ENCODE measurements at regions not wholly inside any gene's neighbourhood (a gene's known extent, or its start where the extent isn't known, plus 50 kb on each side); places are given as distances from the start of the nearest gene placed in this dataset.

DNA sequence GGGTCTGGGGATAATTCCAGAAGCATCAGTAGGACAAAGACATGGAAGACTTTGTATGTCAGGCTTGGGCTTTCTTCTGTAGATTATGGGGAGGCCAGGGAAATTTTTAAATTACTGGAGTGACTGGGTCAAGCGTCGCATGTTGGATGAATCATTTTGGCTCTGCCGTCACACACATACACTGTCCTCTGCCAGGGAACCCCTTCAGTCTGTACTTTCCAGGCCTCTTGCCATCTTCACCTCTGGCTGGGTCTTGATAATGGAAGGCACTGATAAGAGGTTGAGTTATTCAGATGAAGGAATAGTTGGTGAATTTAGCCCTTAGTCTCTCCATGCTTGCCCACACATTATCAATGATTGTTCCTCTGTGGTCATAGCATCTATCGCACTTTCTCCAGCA, 895.1 kb upstream of the CELF4 start:
- TF ChIP-seq, protein P1, sequence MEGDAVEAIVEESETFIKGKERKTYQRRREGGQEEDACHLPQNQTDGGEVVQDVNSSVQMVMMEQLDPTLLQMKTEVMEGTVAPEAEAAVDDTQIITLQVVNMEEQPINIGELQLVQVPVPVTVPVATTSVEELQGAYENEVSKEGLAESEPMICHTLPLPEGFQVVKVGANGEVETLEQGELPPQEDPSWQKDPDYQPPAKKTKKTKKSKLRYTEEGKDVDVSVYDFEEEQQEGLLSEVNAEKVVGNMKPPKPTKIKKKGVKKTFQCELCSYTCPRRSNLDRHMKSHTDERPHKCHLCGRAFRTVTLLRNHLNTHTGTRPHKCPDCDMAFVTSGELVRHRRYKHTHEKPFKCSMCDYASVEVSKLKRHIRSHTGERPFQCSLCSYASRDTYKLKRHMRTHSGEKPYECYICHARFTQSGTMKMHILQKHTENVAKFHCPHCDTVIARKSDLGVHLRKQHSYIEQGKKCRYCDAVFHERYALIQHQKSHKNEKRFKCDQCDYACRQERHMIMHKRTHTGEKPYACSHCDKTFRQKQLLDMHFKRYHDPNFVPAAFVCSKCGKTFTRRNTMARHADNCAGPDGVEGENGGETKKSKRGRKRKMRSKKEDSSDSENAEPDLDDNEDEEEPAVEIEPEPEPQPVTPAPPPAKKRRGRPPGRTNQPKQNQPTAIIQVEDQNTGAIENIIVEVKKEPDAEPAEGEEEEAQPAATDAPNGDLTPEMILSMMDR (IDR thresholded peaks at IDR 0.05) = no peak
- TF ChIP-seq EZH2 (IDR thresholded peaks at IDR 0.05) = no peak
